Mucosa of gallbladder (tissue), 1 donor: ENCODE measurements at regions not wholly inside any gene's neighbourhood (a gene's known extent, or its start where the extent isn't known, plus 50 kb on each side); places are given as distances from the start of the nearest gene placed in this dataset.

ENCODE experiments used
- DNase-seq: peaks from one replicate; pipeline ENCODE4 v3.0.0-alpha.2; 2020; ENCODE audit warnings: low spot score
- donor health status: DM: no; HTN: no; CAD: no.

GRCh38 chr1:79323239-79324025 lies 316.9 kb upstream of the ADGRL4 start:
- DNase-seq: no peak

GRCh38 chr1:79322511-79323027 lies 316.0 kb upstream of the ADGRL4 start:
- no peak for DNase-seq

GRCh38 chr1:79312438-79312837 lies 305.9 kb upstream of the ADGRL4 start:
- no peak for DNase-seq

- no peak for DNase-seq
These were observed 304.1 kb upstream of the ADGRL4 start for GRCh38 chr1:79310609-79311008.

- no peak for DNase-seq
These were observed 297.6 kb upstream of the ADGRL4 start for GRCh38 chr1:79304131-79304530.

- DNase-seq: no peak
These were observed 296.5 kb upstream of the ADGRL4 start for GRCh38 chr1:79303040-79303439.

GRCh38 chr1:79302380-79302930 lies 295.9 kb upstream of the ADGRL4 start:
- no peak for DNase-seq

GRCh38 chr1:79295967-79296366 lies 289.4 kb upstream of the ADGRL4 start:
- DNase-seq: no peak

GRCh38 chr1:79293611-79294010 lies 287.1 kb upstream of the ADGRL4 start:
- no peak for DNase-seq

GRCh38 chr1:79290927-79291474 lies 284.5 kb upstream of the ADGRL4 start:
- no peak for DNase-seq

GRCh38 chr1:79287982-79288381 lies 281.5 kb upstream of the ADGRL4 start:
- DNase-seq: no peak

GRCh38 chr1:79285667-79286066 lies 279.1 kb upstream of the ADGRL4 start:
- DNase-seq: no peak

- DNase-seq: no peak
These were observed 276.9 kb upstream of the ADGRL4 start for GRCh38 chr1:79283451-79283850.

- no peak for DNase-seq
These were observed 274.9 kb upstream of the ADGRL4 start for GRCh38 chr1:79281442-79281841.

- no peak for DNase-seq
These were observed 265.2 kb upstream of the ADGRL4 start for GRCh38 chr1:79271759-79272158.

GRCh38 chr1:79264975-79265818 lies 258.7 kb upstream of the ADGRL4 start:
- no peak for DNase-seq

- no peak for DNase-seq
These were observed 257.8 kb upstream of the ADGRL4 start for GRCh38 chr1:79264285-79264684.

GRCh38 chr1:79262745-79263258 lies 256.3 kb upstream of the ADGRL4 start:
- peak; percentile 22 for DNase-seq

- no peak for DNase-seq
These were observed 253.1 kb upstream of the ADGRL4 start for GRCh38 chr1:79259390-79260336.

GRCh38 chr1:79255421-79255820 lies 248.9 kb upstream of the ADGRL4 start:
- DNase-seq: no peak

- no peak for DNase-seq
These were observed 246.1 kb upstream of the ADGRL4 start for GRCh38 chr1:79252598-79252997.
